NB4 (cell line): ENCODE measurements at regions not wholly inside any gene's neighbourhood (a gene's known extent, or its start where the extent isn't known, plus 50 kb on each side); places are given as distances from the start of the nearest gene placed in this dataset.

Source experiments
- DNase-seq: peaks from one replicate; pipeline ENCODE4 v3.0.0; 2010; ENCODE audit warnings: low read depth
- H3K4me3 ChIP-seq: one replicate; pipeline ENCODE4 v1.5.1; 2011; ENCODE audit warnings: mild to moderate bottlenecking, low read depth, low read length, moderate library complexity
- CTCF ChIP-seq: IDR thresholded peaks from one replicate; pipeline ENCODE4 v1.5.1; 2012; ENCODE audit warnings: low read depth, low read length
- MAX ChIP-seq: IDR thresholded peaks from 2 replicates; pipeline ENCODE4 v1.6.1; 2011; ENCODE audit warnings: low read depth, low read length
- MYC ChIP-seq: IDR thresholded peaks from 2 replicates; pipeline ENCODE4 v1.6.1; 2011; ENCODE audit warnings: low read depth, low read length
- POLR2A ChIP-seq: IDR thresholded peaks from 2 replicates; pipeline ENCODE4 v1.6.1; 2011; ENCODE audit warnings: mild to moderate bottlenecking; ENCODE audit not compliant: insufficient read length; ENCODE audit errors: extremely low read depth

GRCh38 chr6:98695091-98695801, 139.1 kb upstream of the POU3F2 start:
- TF ChIP-seq MYC (no peak), MAX (no peak), POLR2A (no peak), CTCF (no peak)
- H3K4me3 ChIP-seq, result no peak overlapping the region
- DNase-seq, result no peak

GRCh38 chr6:98711380-98711779, 123.0 kb upstream of the POU3F2 start:
- TF ChIP-seq MYC (no peak), CTCF (no peak), MAX (no peak), POLR2A (no peak)
- DNase-seq, result no peak
- no peak overlapping the region for H3K4me3 ChIP-seq

GRCh38 chr6:98716341-98716740, 118.0 kb upstream of the POU3F2 start:
- no peak for DNase-seq
- TF ChIP-seq MYC, result no peak
- TF ChIP-seq CTCF, result no peak
- TF ChIP-seq MAX, result no peak
- TF ChIP-seq POLR2A, result no peak
- no peak overlapping the region for H3K4me3 ChIP-seq

- no peak overlapping the region for H3K4me3 ChIP-seq
- DNase-seq, result no peak
- no peak for TF ChIP-seq MAX
- TF ChIP-seq CTCF, result no peak
- TF ChIP-seq MYC, result no peak
- no peak for TF ChIP-seq POLR2A
Measured at GRCh38 chr6:98717322-98717877, 117.0 kb upstream of the POU3F2 start.

GRCh38 chr6:98717988-98718387, 116.4 kb upstream of the POU3F2 start:
- no peak for DNase-seq
- TF ChIP-seq MYC (no peak), POLR2A (no peak), CTCF (no peak), MAX (no peak)
- no peak overlapping the region for H3K4me3 ChIP-seq
